NCI-H524 treated with DMSO at 0.1 percent for 48 hours (cell line): ENCODE measurements at regions not wholly inside any gene's neighbourhood (a gene's known extent, or its start where the extent isn't known, plus 50 kb on each side); places are given as distances from the start of the nearest gene placed in this dataset.
"Not testable (repeated sequence)": the region's sequence is repeated elsewhere in the genome, so short reads cannot be mapped to it uniquely, and the experiment has no call there.

Experiments
- DNase-seq: peaks from one replicate; lab custom pipeline; 2025; lab: John Stamatoyannopoulos, UW

DNA sequence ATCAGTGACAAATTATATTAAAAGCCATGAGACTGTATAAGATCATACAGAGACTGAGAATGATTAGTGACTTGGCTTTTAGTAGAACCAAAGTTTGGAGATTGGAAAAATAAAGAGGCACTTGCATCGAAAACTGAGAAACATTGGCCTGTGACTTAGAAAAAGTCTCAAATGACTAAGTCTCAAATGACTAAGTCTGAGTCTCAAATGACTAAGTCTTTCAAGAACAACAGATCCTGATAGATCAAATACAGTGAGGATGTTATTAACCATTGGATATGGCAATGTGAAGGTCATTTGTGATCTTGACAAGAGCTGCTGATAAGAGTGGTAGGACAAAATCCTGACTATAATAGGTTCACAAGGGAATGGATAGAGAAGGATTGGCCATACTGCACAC lies 135.5 kb upstream of the FANCL start:
- DNase-seq = no peak

DNA sequence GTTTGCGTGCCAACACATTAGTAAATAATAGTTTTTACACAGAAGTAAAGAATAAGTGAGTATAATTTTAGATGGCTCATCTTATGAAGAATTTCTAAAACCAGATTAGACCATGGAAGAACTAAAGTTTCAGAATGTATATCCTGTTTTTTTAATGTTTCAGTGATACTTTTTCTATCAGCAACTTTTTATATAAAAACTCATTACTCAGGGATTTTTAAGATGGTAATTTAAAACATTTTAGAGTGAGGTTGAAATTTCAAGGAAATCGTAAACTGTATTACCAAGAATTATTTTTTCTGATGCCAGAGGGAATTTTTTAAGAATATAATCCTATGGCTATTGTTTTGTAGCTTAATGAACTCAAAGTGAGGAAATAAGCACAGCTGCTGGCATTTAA lies 128.5 kb upstream of the FANCL start:
- no peak for DNase-seq

- DNase-seq = no peak
Observed at GRCh38 chr2:58364098-58364497, 123.0 kb upstream of the FANCL start.

GRCh38 chr2:58358026-58358425 lies 116.9 kb upstream of the FANCL start:
- DNase-seq = no peak

DNA sequence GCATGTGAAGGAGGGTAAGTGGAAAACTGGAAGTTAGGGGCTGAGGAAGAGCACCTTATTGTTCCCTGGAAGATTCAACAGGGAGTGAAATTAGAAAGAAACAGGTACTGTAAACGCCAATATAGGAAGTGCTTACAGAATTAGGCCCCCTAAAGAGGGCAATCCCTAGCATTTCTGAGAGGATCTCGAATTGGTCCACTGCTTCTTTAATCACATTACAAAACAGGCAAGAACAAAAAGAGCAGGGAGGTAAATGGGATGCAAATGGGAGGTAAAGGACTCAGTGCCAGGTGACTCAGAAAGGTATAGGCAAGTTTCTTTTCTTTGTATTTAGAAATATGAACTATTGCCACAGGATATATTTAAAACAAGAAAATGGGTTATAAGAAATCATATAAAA lies 116.4 kb upstream of the FANCL start:
- no peak for DNase-seq

- no peak for DNase-seq
Observed at GRCh38 chr2:58354230-58354629, 113.1 kb upstream of the FANCL start.

- DNase-seq = no peak
Observed at GRCh38 chr2:58350484-58350883, 109.4 kb upstream of the FANCL start.

DNA sequence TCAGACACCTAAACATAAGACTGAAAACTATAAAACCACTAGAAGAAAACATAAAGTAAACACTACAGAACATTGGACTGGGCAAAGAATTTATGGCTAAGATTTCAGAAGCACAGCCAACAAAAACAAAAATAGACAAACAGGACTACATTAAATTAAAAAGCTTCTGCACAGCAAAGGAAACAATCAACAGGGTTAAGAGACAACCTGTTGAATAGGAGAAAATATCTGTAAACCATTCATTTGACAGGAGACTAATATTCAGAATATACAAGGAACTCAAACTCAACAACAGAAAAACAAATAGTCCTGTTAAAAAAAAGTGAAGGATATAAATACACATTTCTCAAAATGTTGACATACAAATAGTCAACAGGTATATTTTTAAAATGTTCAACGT lies 106.7 kb upstream of the FANCL start:
- no peak for DNase-seq

GRCh38 chr2:58341047-58341446 lies 99.9 kb upstream of the FANCL start:
- DNase-seq = no peak

GRCh38 chr2:58339548-58340243 lies 98.6 kb upstream of the FANCL start:
- DNase-seq = no peak

DNA sequence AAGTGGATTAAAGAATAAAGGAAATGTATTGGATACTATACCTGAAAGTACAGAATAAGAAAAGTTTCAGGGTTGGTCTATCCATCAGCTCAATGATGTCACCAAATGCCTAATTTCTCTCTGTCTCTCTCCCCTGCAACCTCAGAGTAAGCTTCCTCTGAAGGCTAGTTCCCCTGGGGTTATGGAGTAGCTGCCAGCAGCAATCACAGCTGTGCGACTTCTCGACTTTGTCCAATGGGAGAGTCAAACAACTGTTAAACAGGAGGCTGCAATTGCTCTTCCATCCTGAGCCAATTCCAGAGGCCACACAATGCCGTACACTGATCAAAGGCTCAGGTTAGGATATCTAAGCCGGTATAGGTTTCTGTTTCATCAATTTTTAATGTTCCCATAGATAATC lies 95.3 kb upstream of the FANCL start:
- peak; percentile 39 for DNase-seq

- DNase-seq = no peak
Observed at GRCh38 chr2:58334414-58334813, 93.3 kb upstream of the FANCL start.

DNA sequence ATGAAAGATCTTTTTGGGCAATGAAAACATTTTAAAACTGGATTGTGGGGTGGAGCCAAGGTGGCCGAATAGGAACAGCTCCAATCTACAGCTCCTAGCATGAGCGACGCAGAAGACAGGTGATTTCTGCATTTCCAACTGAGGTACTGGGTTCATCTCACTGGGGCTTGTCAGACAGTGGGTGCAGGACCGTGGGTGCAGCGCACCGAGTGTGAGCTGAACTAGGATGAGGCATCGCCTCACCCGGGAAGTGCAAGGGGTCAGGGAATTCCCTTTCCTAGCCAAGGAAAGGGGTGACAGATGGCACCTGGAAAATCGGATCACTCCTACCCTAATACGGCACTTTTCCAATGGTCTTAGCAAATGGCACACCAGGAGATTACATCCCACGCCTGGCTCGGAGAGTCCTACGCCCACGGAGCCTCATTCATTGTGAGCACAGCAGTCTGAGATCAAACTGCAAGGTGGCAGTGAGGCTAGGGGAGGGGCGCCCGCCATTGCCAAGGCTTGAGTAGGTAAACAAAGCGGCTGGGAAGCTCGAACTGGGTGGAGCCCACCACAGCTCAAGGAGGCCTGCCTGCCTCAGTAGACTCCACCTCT lies 84.3 kb upstream of the FANCL start:
- DNase-seq = peak; percentile 49

GRCh38 chr2:58319481-58319880 lies 78.4 kb upstream of the FANCL start:
- no peak for DNase-seq

DNA sequence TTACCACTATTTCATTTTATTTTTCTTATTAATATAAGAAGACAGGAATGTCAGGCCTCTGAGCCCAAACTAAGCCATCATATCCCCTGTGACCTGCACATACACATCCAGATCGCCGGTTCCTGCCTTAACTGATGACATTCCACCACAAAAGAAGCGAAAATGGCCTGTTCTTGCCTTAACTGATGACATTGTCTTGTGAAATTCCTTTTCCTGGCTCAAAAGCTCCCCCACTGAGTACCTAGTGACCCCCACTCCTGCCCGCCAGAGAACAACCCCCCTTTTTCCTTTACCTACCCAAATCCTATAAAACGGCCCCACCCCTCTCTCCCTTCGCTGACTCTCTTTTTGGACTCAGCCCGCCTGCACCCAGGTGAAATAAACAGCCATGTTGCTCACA lies 77.8 kb upstream of the FANCL start:
- DNase-seq = not testable (repeated sequence)

DNA sequence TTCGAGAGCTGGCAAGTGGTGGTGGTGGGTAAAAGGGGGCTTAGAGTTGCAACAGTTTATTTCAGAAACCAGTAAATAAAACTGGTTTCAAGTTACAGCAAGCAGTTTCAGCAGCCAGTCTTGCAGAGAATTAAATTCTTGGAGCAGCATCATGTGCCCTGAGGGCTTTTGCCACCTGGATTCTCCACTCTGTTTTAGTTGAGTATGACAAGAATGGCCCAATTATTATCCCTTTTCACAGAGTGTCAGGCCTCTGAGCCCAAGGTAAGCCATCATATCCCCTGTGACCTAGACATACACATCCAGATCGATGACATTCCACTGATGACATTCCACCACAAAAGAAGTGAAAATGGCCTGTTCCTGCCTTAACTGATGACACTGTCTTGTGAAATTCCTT lies 72.8 kb upstream of the FANCL start:
- no peak for DNase-seq

GRCh38 chr2:58308435-58308834 lies 67.3 kb upstream of the FANCL start:
- DNase-seq = no peak

DNA sequence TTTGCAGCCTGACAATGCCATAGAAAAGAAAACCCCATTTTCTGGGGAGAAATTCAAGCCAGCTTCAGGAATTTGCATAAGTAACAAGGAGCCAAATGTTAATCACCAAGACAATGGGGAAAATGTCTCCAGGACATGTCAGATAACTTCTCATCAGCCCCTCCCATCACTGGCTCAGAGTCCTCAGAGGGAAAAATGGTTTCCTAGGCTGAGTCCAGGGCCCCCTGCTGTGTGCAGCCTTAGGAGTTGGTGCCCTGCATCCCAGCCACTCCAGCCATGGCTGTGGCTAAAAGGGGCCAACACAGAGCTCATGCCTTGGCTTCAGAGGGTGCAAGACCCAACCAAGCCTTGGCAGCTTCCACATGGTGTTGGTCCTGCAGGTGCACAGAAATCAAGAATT lies 63.7 kb upstream of the FANCL start:
- DNase-seq = no peak

DNA sequence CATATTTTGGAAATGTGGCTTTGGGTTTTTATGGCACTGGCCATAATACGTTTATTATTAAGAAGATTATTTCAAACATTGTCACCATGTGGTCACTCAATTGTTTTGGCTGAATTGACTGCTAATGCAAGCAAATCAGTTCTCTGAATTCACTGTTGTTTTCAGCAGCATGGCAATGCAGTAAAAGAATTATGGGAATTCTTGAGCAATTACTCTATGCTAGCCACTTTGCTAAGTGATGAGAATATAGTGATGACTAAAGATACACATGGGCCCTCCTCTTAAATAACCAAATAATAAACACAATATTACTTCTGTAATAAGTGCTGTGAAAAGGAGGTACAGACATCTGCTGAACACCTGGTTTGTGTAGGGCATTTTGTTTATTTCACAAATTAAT lies 58.0 kb upstream of the FANCL start:
- DNase-seq = no peak

GRCh38 chr2:58293056-58293455 lies 51.9 kb upstream of the FANCL start:
- DNase-seq = no peak

GRCh38 chr2:58291726-58292438 lies 50.8 kb upstream of the FANCL start:
- DNase-seq = peak; percentile 89
